Skeletal muscle satellite cell (primary cell): ENCODE measurements at regions not wholly inside any gene's neighbourhood (a gene's known extent, or its start where the extent isn't known, plus 50 kb on each side); places are given as distances from the start of the nearest gene placed in this dataset.

Source experiments
- H3K27me3 ChIP-seq: 2 replicates; pipeline ENCODE4 v1.7.0; 2013; ENCODE audit warnings: low read length; ENCODE audit not compliant: control insufficient read depth, insufficient read depth
- H3K36me3 ChIP-seq: 2 replicates; pipeline ENCODE4 v1.7.0; 2013; ENCODE audit warnings: mild to moderate bottlenecking, control low read depth, low read length; ENCODE audit not compliant: insufficient read depth
- H3K4me1 ChIP-seq: 2 replicates; pipeline ENCODE4 v1.7.0; 2013; ENCODE audit warnings: low read length; ENCODE audit not compliant: control insufficient read depth, insufficient read depth
- H3K4me2 ChIP-seq: 2 replicates; pipeline ENCODE4 v1.7.0; 2013; ENCODE audit warnings: mild to moderate bottlenecking, low read length
- H3K4me3 ChIP-seq: 2 replicates; pipeline ENCODE4 v1.7.0; 2013; ENCODE audit warnings: low read length
- H3K9ac ChIP-seq: 2 replicates; pipeline ENCODE4 v1.7.0; 2013; ENCODE audit warnings: mild to moderate bottlenecking, low read depth, low read length, moderate library complexity
- H3K9me3 ChIP-seq: replicated peaks from 2 replicates; pipeline ENCODE4 v1.7.0; 2013; ENCODE audit warnings: mild to moderate bottlenecking, control low read depth, low read length

- Histone ChIP-seq H3K4me1 (peaks cover 33% of the 10 kb centered on the region), H3K4me2 (no peak overlapping the region), H3K36me3 (no peaks in the 10 kb centered on the region), H3K9ac (no peak overlapping the region), H3K9me3 (no peaks in the 10 kb centered on the region), H3K27me3 (no peaks in the 10 kb centered on the region), H3K4me3 (no peak overlapping the region)
Observed at GRCh38 chr2:9110893-9111569, 95.6 kb upstream of the ASAP2 start.

- no peaks in the 10 kb centered on the region for H3K9me3 ChIP-seq
- H3K4me1 ChIP-seq: peaks cover 33% of the 10 kb centered on the region
Observed at GRCh38 chr2:9110346-9110884, 96.2 kb upstream of the ASAP2 start.

GRCh38 chr2:9109871-9110270 lies 96.7 kb upstream of the ASAP2 start:
- no peak overlapping the region for H3K9ac ChIP-seq
- H3K27me3 ChIP-seq: no peaks in the 10 kb centered on the region
- no peaks in the 10 kb centered on the region for H3K9me3 ChIP-seq
- no peak overlapping the region for H3K4me3 ChIP-seq
- no peak overlapping the region for H3K4me2 ChIP-seq
- peaks cover 33% of the 10 kb centered on the region for H3K4me1 ChIP-seq
- H3K36me3 ChIP-seq: no peaks in the 10 kb centered on the region

More at GRCh38 chr2:9110346-9110884, 96.2 kb upstream of the ASAP2 start:
- Histone ChIP-seq H3K27me3 (no peaks in the 10 kb centered on the region), H3K4me3 (no peak overlapping the region), H3K9ac (no peak overlapping the region), H3K36me3 (no peaks in the 10 kb centered on the region), H3K4me2 (no peak overlapping the region)

- H3K27me3 ChIP-seq: no peaks in the 10 kb centered on the region
Observed at GRCh38 chr2:9108210-9108967, 98.2 kb upstream of the ASAP2 start.

GRCh38 chr2:9107168-9108025 lies 99.2 kb upstream of the ASAP2 start:
- Histone ChIP-seq H3K27me3 (no peaks in the 10 kb centered on the region), H3K4me1 (peaks cover 28% of the 10 kb centered on the region), H3K4me2 (no peak overlapping the region), H3K36me3 (no peaks in the 10 kb centered on the region), H3K9ac (no peak overlapping the region), H3K4me3 (no peak overlapping the region), H3K9me3 (no peaks in the 10 kb centered on the region)

More at GRCh38 chr2:9108210-9108967, 98.2 kb upstream of the ASAP2 start:
- Histone ChIP-seq H3K4me3 (no peak overlapping the region), H3K9me3 (no peaks in the 10 kb centered on the region), H3K4me2 (no peak overlapping the region), H3K4me1 (peaks cover 33% of the 10 kb centered on the region), H3K36me3 (no peaks in the 10 kb centered on the region), H3K9ac (no peak overlapping the region)

- Histone ChIP-seq H3K9me3 (no peaks in the 10 kb centered on the region), H3K4me3 (no peak overlapping the region), H3K36me3 (no peaks in the 10 kb centered on the region), H3K4me1 (peaks cover 19% of the 10 kb centered on the region), H3K9ac (no peak overlapping the region), H3K27me3 (no peaks in the 10 kb centered on the region), H3K4me2 (no peak overlapping the region)
Observed at GRCh38 chr2:9106338-9107167, 100.1 kb upstream of the ASAP2 start.

- H3K4me3 ChIP-seq: no peak overlapping the region
- H3K4me2 ChIP-seq: no peak overlapping the region
- no peak overlapping the region for H3K9ac ChIP-seq
- no peaks in the 10 kb centered on the region for H3K27me3 ChIP-seq
- H3K36me3 ChIP-seq: no peaks in the 10 kb centered on the region
- no peaks in the 10 kb centered on the region for H3K9me3 ChIP-seq
- H3K4me1 ChIP-seq: peaks cover 14% of the 10 kb centered on the region
Observed at GRCh38 chr2:9105601-9106337, 100.8 kb upstream of the ASAP2 start.

- no peaks in the 10 kb centered on the region for H3K9me3 ChIP-seq
- peaks cover 23% of the 10 kb centered on the region for H3K4me1 ChIP-seq
- H3K9ac ChIP-seq: no peak overlapping the region
- no peak overlapping the region for H3K4me3 ChIP-seq
- H3K4me2 ChIP-seq: no peak overlapping the region
- no peaks in the 10 kb centered on the region for H3K27me3 ChIP-seq
- no peaks in the 10 kb centered on the region for H3K36me3 ChIP-seq
Observed at GRCh38 chr2:9103663-9104277, 100.3 kb upstream of the MBOAT2 start.

GRCh38 chr2:9102861-9103662 lies 99.6 kb upstream of the MBOAT2 start:
- Histone ChIP-seq H3K9me3 (no peaks in the 10 kb centered on the region), H3K27me3 (no peaks in the 10 kb centered on the region), H3K4me1 (peaks cover 22% of the 10 kb centered on the region), H3K4me2 (no peak overlapping the region), H3K4me3 (no peak overlapping the region), H3K9ac (no peak overlapping the region), H3K36me3 (no peaks in the 10 kb centered on the region)
